GM19193 (cell line): ENCODE measurements at regions not wholly inside any gene's neighbourhood (a gene's known extent, or its start where the extent isn't known, plus 50 kb on each side); places are given as distances from the start of the nearest gene placed in this dataset.

Source experiments
- POLR2A ChIP-seq: IDR thresholded peaks from 4 replicates; pipeline ENCODE4 v1.6.1; 2011; ENCODE audit not compliant: insufficient read depth, insufficient read length; ENCODE audit errors: extremely low read depth

DNA sequence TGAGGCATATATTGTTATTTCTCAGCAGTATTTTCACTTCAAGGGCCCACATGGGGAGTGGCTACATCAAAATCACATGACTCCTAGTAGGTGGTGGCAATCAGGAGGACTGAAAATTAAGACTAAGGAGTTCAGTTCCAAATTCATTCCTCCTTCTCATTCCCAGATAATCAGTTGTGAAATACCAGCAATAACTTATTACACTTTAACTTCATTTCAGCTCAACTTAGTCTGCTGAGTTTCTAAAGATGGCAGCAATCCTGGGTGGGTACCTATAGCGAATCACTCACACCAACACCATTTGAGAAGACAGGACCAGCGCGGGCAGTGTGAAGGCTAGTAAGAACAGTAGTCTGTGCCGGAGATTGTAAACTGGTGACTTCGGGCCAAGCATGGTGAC is 63.9 kb upstream of the SLC10A2 start:
- no peak for TF ChIP-seq POLR2A
